H1 (cell line): ENCODE measurements at regions not wholly inside any gene's neighbourhood (a gene's known extent, or its start where the extent isn't known, plus 50 kb on each side); places are given as distances from the start of the nearest gene placed in this dataset.
A peak's percentile ranks its signal among the peaks of the same experiment; 100 is the strongest.

Experiments
- CTCF ChIA-PET: fragments of 300-600 bp; sonication (Branson Sonifier 250); formaldehyde crosslinking; loops from one replicate; lab custom pipeline; 2021; ENCODE audit not compliant: partially characterized antibody; lab: Charles Lee
- POLR2A ChIA-PET: fragments of 300-600 bp; sonication (Branson Sonifier 250); formaldehyde crosslinking; loops from one replicate; lab custom pipeline; 2021; ENCODE audit warnings: inconsistent platforms; ENCODE audit not compliant: partially characterized antibody; lab: Charles Lee
- DNase-seq, 2 experiments: peaks; one replicate each; pipeline versions ENCODE4 v3.0.0 to v3.0.0-alpha.2; 2010 to 2022; ENCODE audit warnings: low spot score in 2 of 2, low read depth in 1 of 2, mixed read lengths in 1 of 2
- FAIRE-seq: peaks from 2 replicates; lab custom pipeline; 2011; peaks lifted over from hg19 to GRCh38; lab: Jason Lieb, UNC
- H2AFZ ChIP-seq: 2 replicates; pipeline ENCODE4 v1.8.1; 2012; ENCODE audit warnings: low read length, inconsistent platforms
- H2AK5ac ChIP-seq: 2 replicates; pipeline ENCODE4 v1.6.1; 2013; ENCODE audit warnings: low read depth, low read length
- H2BK120ac ChIP-seq: replicated peaks from 2 replicates; pipeline ENCODE3; 2013; ENCODE audit warnings: low read depth, low read length, inconsistent platforms
- H2BK12ac ChIP-seq: 2 replicates; pipeline ENCODE4 v1.6.1; 2013; ENCODE audit warnings: low read depth, low read length
- H2BK15ac ChIP-seq: 2 replicates; pipeline ENCODE4 v1.6.1; 2013; ENCODE audit warnings: low read length
- H2BK20ac ChIP-seq: 2 replicates; pipeline ENCODE4 v1.6.1; 2013; ENCODE audit warnings: low read length
- H2BK5ac ChIP-seq: 2 replicates; pipeline ENCODE4 v1.6.1; 2013; ENCODE audit warnings: low read depth, low read length
- H3K14ac ChIP-seq: 2 replicates; pipeline ENCODE4 v1.6.1; 2013; ENCODE audit warnings: inconsistent platforms; ENCODE audit not compliant: insufficient read length
- H3K18ac ChIP-seq: 2 replicates; pipeline ENCODE4 v1.6.1; 2013; ENCODE audit warnings: low read length; ENCODE audit errors: extremely low read depth
- H3K23ac ChIP-seq: 2 replicates; pipeline ENCODE4 v1.6.1; 2013; ENCODE audit warnings: inconsistent platforms; ENCODE audit not compliant: insufficient read length
- H3K23me2 ChIP-seq: 2 replicates; pipeline ENCODE4 v1.6.1; 2013; ENCODE audit warnings: low read depth, low read length
- H3K27ac ChIP-seq: 2 replicates; pipeline ENCODE4 v1.6.1; 2011; ENCODE audit warnings: low read depth, low read length, inconsistent platforms
- H3K27me3 ChIP-seq, 4 experiments: replicated peaks in 1 of 4; 1 replicate in 1 of 4; 2 replicates in 3 of 4; pipeline versions ENCODE4 v1.6.1 to v1.8.1; 2011 to 2013; ENCODE audit warnings: low read length in 3 of 4, mild to moderate bottlenecking in 3 of 4, inconsistent platforms in 2 of 4, mixed read lengths in 2 of 4, moderate library complexity in 1 of 4; ENCODE audit not compliant: control insufficient read depth in 3 of 4, insufficient read depth in 3 of 4; ENCODE audit errors: extremely low read depth in 1 of 4
- H3K36me3 ChIP-seq, 4 experiments: 2 replicates each; pipeline versions ENCODE4 v1.6.1 to v1.8.1; 2011 to 2013; ENCODE audit warnings: mild to moderate bottlenecking in 4 of 4, low read length in 3 of 4, moderate library complexity in 2 of 4, control low read depth in 1 of 4, inconsistent platforms in 1 of 4; ENCODE audit not compliant: insufficient read depth in 4 of 4, control insufficient read depth in 2 of 4
- H3K4ac ChIP-seq: replicated peaks from 2 replicates; pipeline ENCODE3; 2013; ENCODE audit warnings: low read length, low read depth, mixed read lengths, inconsistent platforms; ENCODE audit not compliant: insufficient read length
- H3K4me1 ChIP-seq, 4 experiments: replicated peaks in 1 of 4; 1 replicate in 1 of 4; 2 replicates in 3 of 4; pipeline versions ENCODE4 v1.6.1 to v1.8.1; 2011 to 2013; ENCODE audit warnings: low read length in 3 of 4, inconsistent platforms in 2 of 4, mixed read lengths in 1 of 4; ENCODE audit not compliant: insufficient read depth in 4 of 4, control insufficient read depth in 3 of 4
- H3K4me2 ChIP-seq, 2 experiments: 2 replicates each; pipeline versions ENCODE4 v1.6.1 to v1.8.1; 2011 to 2013; ENCODE audit warnings: low read depth in 2 of 2, low read length in 2 of 2, control low read depth in 1 of 2, inconsistent platforms in 1 of 2, mild to moderate bottlenecking in 1 of 2; ENCODE audit not compliant: insufficient read depth in 1 of 2
- H3K4me3 ChIP-seq, 4 experiments: fragments of 200-600, 300-600 bp in 1 of 4; sonication (generic), shearing (Covaris generic), sonication (Bioruptor Twin) in 1 of 4; 2 replicates each; pipeline versions ENCODE4 v1.5.1 to v1.8.1; 2011 to 2016; ENCODE audit warnings: low read length in 4 of 4, low read depth in 3 of 4, control low read depth in 2 of 4, inconsistent platforms in 2 of 4, mild to moderate bottlenecking in 2 of 4, mixed read lengths in 1 of 4, moderate library complexity in 1 of 4; ENCODE audit not compliant: insufficient read depth in 2 of 4; ENCODE audit errors: extremely low read depth in 1 of 4
- H3K56ac ChIP-seq: replicated peaks from 2 replicates; pipeline ENCODE3; 2013; ENCODE audit warnings: low read depth, mild to moderate bottlenecking, mixed read lengths, low read length, inconsistent platforms; ENCODE audit not compliant: insufficient read length
- H3K79me1 ChIP-seq: 2 replicates; pipeline ENCODE4 v1.6.1; 2013; ENCODE audit warnings: low read depth, low read length, control low read depth
- H3K79me2 ChIP-seq, 2 experiments: 2 replicates each; pipeline versions ENCODE4 v1.6.1 to v1.8.1; 2012 to 2013; ENCODE audit warnings: low read length in 2 of 2, mild to moderate bottlenecking in 2 of 2, inconsistent platforms in 1 of 2; ENCODE audit not compliant: insufficient read depth in 2 of 2, control insufficient read depth in 1 of 2
- H3K9ac ChIP-seq, 4 experiments: replicated peaks in 1 of 4; 1 replicate in 1 of 4; 2 replicates in 3 of 4; pipeline versions ENCODE4 v1.6.1 to v1.8.1; 2011 to 2013; ENCODE audit warnings: low read depth in 3 of 4, low read length in 3 of 4, control low read depth in 2 of 4, mild to moderate bottlenecking in 2 of 4, moderate library complexity in 2 of 4, inconsistent platforms in 1 of 4; ENCODE audit errors: extremely low read depth in 1 of 4
- H3K9me3 ChIP-seq, 2 experiments: 2 replicates each; pipeline versions ENCODE4 v1.6.1 to v1.8.1; 2012 to 2013; ENCODE audit warnings: mild to moderate bottlenecking in 2 of 2, moderate library complexity in 2 of 2, control low read depth in 1 of 2, inconsistent platforms in 1 of 2, low read depth in 1 of 2, low read length in 1 of 2, mixed read lengths in 1 of 2; ENCODE audit not compliant: insufficient read depth in 2 of 2
- H4K20me1 ChIP-seq, 2 experiments: replicated peaks in 1 of 2; 2 replicates each; pipeline versions ENCODE3 to v1.8.1; 2011 to 2013; ENCODE audit warnings: inconsistent platforms in 2 of 2, low read length in 2 of 2, mild to moderate bottlenecking in 1 of 2; ENCODE audit not compliant: insufficient read depth in 2 of 2, control insufficient read depth in 1 of 2
- H4K5ac ChIP-seq: 2 replicates; pipeline ENCODE4 v1.6.1; 2013; ENCODE audit warnings: low read length, low read depth, mixed read lengths, inconsistent platforms; ENCODE audit not compliant: insufficient read length
- H4K8ac ChIP-seq: 2 replicates; pipeline ENCODE4 v1.8.0; 2013; ENCODE audit warnings: mild to moderate bottlenecking, moderate library complexity, low read length, inconsistent platforms; ENCODE audit not compliant: insufficient read depth; ENCODE audit errors: extremely low read depth
- H4K91ac ChIP-seq: replicated peaks from 2 replicates; pipeline ENCODE3; 2013; ENCODE audit warnings: low read length, mixed read lengths, inconsistent platforms; ENCODE audit not compliant: insufficient read length
- ASH2L ChIP-seq: fragments of 200-600, 300-600 bp; sonication (generic); IDR thresholded peaks from one replicate; pipeline ENCODE4 v1.7.1; 2017; ENCODE audit warnings: low read length
- BRCA1 ChIP-seq: IDR thresholded peaks from 2 replicates; pipeline ENCODE4 v1.6.1; 2012; ENCODE audit warnings: low read depth, low read length, improper control_type of control experiment
- GABPA ChIP-seq: IDR thresholded peaks from 2 replicates; pipeline ENCODE4 v1.6.1; 2011; ENCODE audit warnings: mild to moderate bottlenecking, low read length, moderate library complexity, borderline replicate concordance; ENCODE audit not compliant: insufficient read depth
- HDAC6 ChIP-seq: IDR thresholded peaks from one replicate; pipeline ENCODE4 v1.7.1; 2012; ENCODE audit warnings: low read depth, mild to moderate bottlenecking, inconsistent platforms, low read length, moderate library complexity
- KDM1A ChIP-seq: fragments of 200-600, 300-600 bp; sonication (generic); IDR thresholded peaks from 2 replicates; pipeline ENCODE4 v1.7.1; 2016; ENCODE audit warnings: mild to moderate bottlenecking, low read length, borderline replicate concordance
- MAX ChIP-seq: IDR thresholded peaks from 2 replicates; pipeline ENCODE4 v1.6.1; 2012; ENCODE audit warnings: inconsistent platforms
- NRF1 ChIP-seq: IDR thresholded peaks from 2 replicates; pipeline ENCODE4 v1.6.1; 2011; ENCODE audit warnings: mild to moderate bottlenecking, low read depth, low read length, improper control_type of control experiment
- POLR2A ChIP-seq, 2 experiments: IDR thresholded peaks; 1 replicate in 1 of 2; 2 replicates in 1 of 2; pipeline ENCODE4 v1.6.1; 2011; ENCODE audit warnings: low read depth in 2 of 2, low read length in 2 of 2, mild to moderate bottlenecking in 2 of 2; ENCODE audit errors: control extremely low read depth in 1 of 2
- RBBP5 ChIP-seq: IDR thresholded peaks from 2 replicates; pipeline ENCODE4 v1.7.1; 2012; ENCODE audit warnings: low read depth, mild to moderate bottlenecking, inconsistent platforms, low read length, moderate library complexity, borderline replicate concordance
- RFX5 ChIP-seq: IDR thresholded peaks from 2 replicates; pipeline ENCODE4 v1.6.1; 2011; ENCODE audit warnings: low read depth, low read length, improper control_type of control experiment, borderline replicate concordance
- RXRA ChIP-seq: IDR thresholded peaks from 2 replicates; pipeline ENCODE4 v1.6.1; 2011; ENCODE audit warnings: low read depth, mild to moderate bottlenecking, low read length, moderate library complexity; ENCODE audit not compliant: insufficient read depth
- SIRT6 ChIP-seq: IDR thresholded peaks from one replicate; pipeline ENCODE4 v1.7.1; 2012; ENCODE audit warnings: low read length, inconsistent platforms
- SP1 ChIP-seq: IDR thresholded peaks from 2 replicates; pipeline ENCODE4 v1.6.1; 2011; ENCODE audit warnings: low read depth, low read length
- YY1 ChIP-seq: IDR thresholded peaks from 2 replicates; pipeline ENCODE4 v1.6.1; 2011; ENCODE audit warnings: low read depth, mild to moderate bottlenecking, low read length
- TF ChIP-seq, protein P1 (sequence below): IDR thresholded peaks from 2 replicates; pipeline ENCODE4 v1.6.1; 2011; ENCODE audit warnings: low read length, improper control_type of control experiment

- POLR2A ChIA-PET, result no interaction called here
- Histone ChIP-seq H3K27me3 (no peaks in the 10 kb centered on the region), H3K4me1 (peaks cover 0 to 6% (median 1%) of the 10 kb centered on the region in 4 experiments; a peak in 3 of 7 replicates), H3K27ac (no peak overlapping the region), H3K9me3 (no peaks in the 10 kb centered on the region), H2BK20ac (no peak overlapping the region; the same call in 1 of the 2 replicates), H2BK15ac (no peak overlapping the region), H2AK5ac (no peak overlapping the region), H2AFZ (no peak overlapping the region), H2BK5ac (no peak overlapping the region), H4K20me1 (no peaks in the 10 kb centered on the region), H3K14ac (no peak overlapping the region), H3K18ac (no peak overlapping the region), H2BK12ac (peak overlapping the region; percentile 93), H3K4ac (no peak overlapping the region), H3K4me2 (peak overlapping the region in 1 of 2 experiments; percentile 15; a peak in 1 of 4 replicates), H3K56ac (no peak overlapping the region), H3K79me2 (no peaks in the 10 kb centered on the region), H3K23me2 (no peaks in the 10 kb centered on the region), H2BK120ac (no peak overlapping the region), H3K23ac (no peak overlapping the region), H3K79me1 (no peaks in the 10 kb centered on the region; the same call in 1 of the 2 replicates), H3K4me3 (no peak overlapping the region), H3K9ac (no peak overlapping the region), H3K36me3 (no peaks in the 10 kb centered on the region), H4K91ac (peak overlapping the region; percentile 27), H4K5ac (no peak overlapping the region), H4K8ac (no peak overlapping the region)
- DNase-seq (no peak), FAIRE-seq (no peak)
- CTCF ChIA-PET, result interaction anchor here (0.7 to 1.8 kb wide), 7 partner anchors 12 to 413 kb away, joined by 3 to 9 read pairs (median 4); no protein-coding TSS in a partner anchor
- TF ChIP-seq GABPA (no peak), ASH2L (no peak), HDAC6 (no peak), POLR2A (IDR thresholded peaks at IDR 0.05; ENCODE audit: control extremely low read depth in 1 of 2, low read depth in 2 of 2, low read length in 2 of 2) (no peak), MAX (no peak), RBBP5 (no peak), NRF1 (no peak), YY1 (no peak), KDM1A (no peak), BRCA1 (no peak), RFX5 (no peak), SIRT6 (no peak), SP1 (no peak), RXRA (no peak)
- TF ChIP-seq, protein P1, sequence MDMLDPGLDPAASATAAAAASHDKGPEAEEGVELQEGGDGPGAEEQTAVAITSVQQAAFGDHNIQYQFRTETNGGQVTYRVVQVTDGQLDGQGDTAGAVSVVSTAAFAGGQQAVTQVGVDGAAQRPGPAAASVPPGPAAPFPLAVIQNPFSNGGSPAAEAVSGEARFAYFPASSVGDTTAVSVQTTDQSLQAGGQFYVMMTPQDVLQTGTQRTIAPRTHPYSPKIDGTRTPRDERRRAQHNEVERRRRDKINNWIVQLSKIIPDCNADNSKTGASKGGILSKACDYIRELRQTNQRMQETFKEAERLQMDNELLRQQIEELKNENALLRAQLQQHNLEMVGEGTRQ, result no peak
Measured at GRCh38 chr14:34224221-34224620, 237.8 kb downstream of the SPTSSA start.
